Neural cell (in vitro differentiated cells): ENCODE measurements at regions not wholly inside any gene's neighbourhood (a gene's known extent, or its start where the extent isn't known, plus 50 kb on each side); places are given as distances from the start of the nearest gene placed in this dataset.

ENCODE experiments used
- CTCF ChIP-seq: fragments of 450-650 bp; IDR thresholded peaks from 2 replicates; pipeline ENCODE4 v1.5.1; 2014; ENCODE audit warnings: antibody characterized with exemption, mild to moderate bottlenecking, moderate library complexity; ENCODE audit not compliant: poor library complexity, severe bottlenecking
- EP300 ChIP-seq: fragments of 450-650 bp; conservative IDR thresholded peaks from 2 replicates; pipeline ENCODE4 v1.6.1; 2014; ENCODE audit warnings: antibody characterized with exemption, mild to moderate bottlenecking, moderate library complexity; ENCODE audit not compliant: poor library complexity, severe bottlenecking
- EZH2 ChIP-seq: fragments of 200-600, 300-800 bp; shearing (Covaris generic), sonication (generic); IDR thresholded peaks from 2 replicates; pipeline ENCODE4 v1.6.1; 2014; ENCODE audit warnings: antibody characterized with exemption, low read length, borderline replicate concordance, mild to moderate bottlenecking; ENCODE audit not compliant: insufficient read depth, poor library complexity, severe bottlenecking
- POLR2AphosphoS5 ChIP-seq: IDR thresholded peaks from 2 replicates; pipeline ENCODE4 v1.6.1; 2012
- RAD21 ChIP-seq: fragments of 450-650 bp; conservative IDR thresholded peaks from 2 replicates; pipeline ENCODE4 v1.6.1; 2014; ENCODE audit warnings: antibody characterized with exemption, mild to moderate bottlenecking, moderate library complexity
- TAF1 ChIP-seq: IDR thresholded peaks from 2 replicates; pipeline ENCODE4 v1.6.1; 2012; ENCODE audit warnings: low read depth
- TF ChIP-seq, protein P1 (sequence below): IDR thresholded peaks from 2 replicates; pipeline ENCODE4 v1.6.1; 2012; ENCODE audit warnings: borderline replicate concordance

DNA sequence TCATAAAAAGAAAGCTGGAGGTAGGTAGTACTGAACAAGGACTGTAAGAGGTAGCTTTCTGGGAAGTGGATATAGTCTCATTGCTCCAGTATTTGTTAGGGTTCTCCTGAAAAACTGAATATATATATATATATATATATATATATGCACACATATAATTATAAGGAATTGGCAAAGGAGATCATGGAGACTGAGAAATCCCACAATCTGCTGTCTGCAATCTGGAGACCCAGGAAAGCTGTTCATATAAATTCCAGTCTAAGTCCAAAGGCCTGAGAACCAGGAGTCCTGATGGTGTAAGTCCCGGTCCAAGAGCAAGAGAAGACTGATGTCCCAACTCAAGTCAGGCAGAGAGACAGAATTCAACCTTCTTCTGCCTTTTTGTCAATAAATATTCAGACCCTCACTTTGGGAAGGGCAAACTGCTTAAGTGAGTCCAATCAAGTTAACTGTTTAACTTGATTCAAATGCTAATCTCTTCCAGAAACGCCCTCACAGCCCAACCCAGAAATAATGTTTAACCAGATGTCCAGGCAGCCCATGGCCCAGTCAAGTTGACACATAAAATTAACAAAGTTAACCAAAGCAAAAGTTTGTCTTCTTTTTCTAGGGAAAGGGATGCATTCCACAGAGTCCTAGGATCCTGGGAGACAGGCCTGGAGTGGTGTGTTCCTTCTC is 225.3 kb upstream of the KAZN start:
- TF ChIP-seq CTCF (no peak), POLR2AphosphoS5 (no peak), TAF1 (no peak), EP300 (no peak), RAD21 (no peak), EZH2 (no peak)
- TF ChIP-seq, protein P1, sequence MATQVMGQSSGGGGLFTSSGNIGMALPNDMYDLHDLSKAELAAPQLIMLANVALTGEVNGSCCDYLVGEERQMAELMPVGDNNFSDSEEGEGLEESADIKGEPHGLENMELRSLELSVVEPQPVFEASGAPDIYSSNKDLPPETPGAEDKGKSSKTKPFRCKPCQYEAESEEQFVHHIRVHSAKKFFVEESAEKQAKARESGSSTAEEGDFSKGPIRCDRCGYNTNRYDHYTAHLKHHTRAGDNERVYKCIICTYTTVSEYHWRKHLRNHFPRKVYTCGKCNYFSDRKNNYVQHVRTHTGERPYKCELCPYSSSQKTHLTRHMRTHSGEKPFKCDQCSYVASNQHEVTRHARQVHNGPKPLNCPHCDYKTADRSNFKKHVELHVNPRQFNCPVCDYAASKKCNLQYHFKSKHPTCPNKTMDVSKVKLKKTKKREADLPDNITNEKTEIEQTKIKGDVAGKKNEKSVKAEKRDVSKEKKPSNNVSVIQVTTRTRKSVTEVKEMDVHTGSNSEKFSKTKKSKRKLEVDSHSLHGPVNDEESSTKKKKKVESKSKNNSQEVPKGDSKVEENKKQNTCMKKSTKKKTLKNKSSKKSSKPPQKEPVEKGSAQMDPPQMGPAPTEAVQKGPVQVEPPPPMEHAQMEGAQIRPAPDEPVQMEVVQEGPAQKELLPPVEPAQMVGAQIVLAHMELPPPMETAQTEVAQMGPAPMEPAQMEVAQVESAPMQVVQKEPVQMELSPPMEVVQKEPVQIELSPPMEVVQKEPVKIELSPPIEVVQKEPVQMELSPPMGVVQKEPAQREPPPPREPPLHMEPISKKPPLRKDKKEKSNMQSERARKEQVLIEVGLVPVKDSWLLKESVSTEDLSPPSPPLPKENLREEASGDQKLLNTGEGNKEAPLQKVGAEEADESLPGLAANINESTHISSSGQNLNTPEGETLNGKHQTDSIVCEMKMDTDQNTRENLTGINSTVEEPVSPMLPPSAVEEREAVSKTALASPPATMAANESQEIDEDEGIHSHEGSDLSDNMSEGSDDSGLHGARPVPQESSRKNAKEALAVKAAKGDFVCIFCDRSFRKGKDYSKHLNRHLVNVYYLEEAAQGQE, result no peak
